ENCODE measurements at regions not wholly inside any gene's neighbourhood (a gene's known extent, or its start where the extent isn't known, plus 50 kb on each side); places are given as distances from the start of the nearest gene placed in this dataset.

GRCh38 chr12:34599530-34600513 is 577.5 kb downstream of the ALG10 start:
- intact Hi-C loops (cut with micrococcal nuclease; ENCODE audit: unreplicated experiment) = no loop called here
- Histone ChIP-seq H3K36me3 (ENCODE audit: insufficient read depth, low read length) (no peaks in the 10 kb centered on the region), H3K4me1 (ENCODE audit: insufficient read depth, low read length, poor library complexity, severe bottlenecking) (no peaks in the 10 kb centered on the region), H4K20me1 (ENCODE audit: insufficient read depth, low read length) (no peaks in the 10 kb centered on the region), H3K4me3 (ENCODE audit: low read depth, low read length, poor library complexity, severe bottlenecking) (no peak overlapping the region), H3K9me3 (ENCODE audit: low read length) (peaks cover 8% of the 10 kb centered on the region; the same call in 1 of the 2 replicates), H3K4me2 (ENCODE audit: low read length) (no peak overlapping the region), H3K27ac (ENCODE audit: low read depth, low read length, poor library complexity, severe bottlenecking) (no peak overlapping the region), H3K9me2 (ENCODE audit: insufficient read depth, low read length) (no peaks in the 10 kb centered on the region), H2AFZ (ENCODE audit: low read length) (no peak overlapping the region), H3K79me2 (ENCODE audit: insufficient read depth, low read depth, low read length) (no peaks in the 10 kb centered on the region)
- CTCF ChIA-PET (ENCODE audit: unreplicated experiment) = no interaction called here
- TF ChIP-seq CTCF (conservative IDR thresholded peaks at IDR 0.05; ENCODE audit: low read length) (no peak), EZH2phosphoT487 (IDR thresholded peaks at IDR 0.05; ENCODE audit: borderline replicate concordance, low read depth, low read length) (no peak)
- POLR2A ChIA-PET = interaction anchor here (0.6 kb wide), 1 partner anchor 361 kb away, joined by 4 read pairs; no protein-coding TSS in a partner anchor
- no TSS peak for BruUV-seq (replicated peaks)
- no peak for DNase-seq (ENCODE audit: low spot score)

GRCh38 chr12:34600592-34601462 is 578.5 kb downstream of the ALG10 start:
- H3K4me2 ChIP-seq (ENCODE audit: low read length) = no peak overlapping the region
- CTCF ChIA-PET (ENCODE audit: unreplicated experiment) = no interaction called here
- DNase-seq (ENCODE audit: low spot score) = no peak

More at GRCh38 chr12:34600592-34601462, 578.5 kb downstream of the ALG10 start:
- no TSS peak for BruUV-seq (replicated peaks)
- H3K79me2 ChIP-seq (ENCODE audit: insufficient read depth, low read depth, low read length) = no peaks in the 10 kb centered on the region
- H3K36me3 ChIP-seq (ENCODE audit: insufficient read depth, low read length) = no peaks in the 10 kb centered on the region
- POLR2A ChIA-PET = interaction anchor here (0.6 kb wide), 1 partner anchor 362 kb away, joined by 4 read pairs; no protein-coding TSS in a partner anchor
- H3K4me1 ChIP-seq (ENCODE audit: insufficient read depth, low read length, poor library complexity, severe bottlenecking) = no peaks in the 10 kb centered on the region
- no peaks in the 10 kb centered on the region for H4K20me1 ChIP-seq (ENCODE audit: insufficient read depth, low read length)
- intact Hi-C loops (cut with micrococcal nuclease; ENCODE audit: unreplicated experiment) = no loop called here
- H3K9me2 ChIP-seq (ENCODE audit: insufficient read depth, low read length) = no peaks in the 10 kb centered on the region
- TF ChIP-seq EZH2phosphoT487 (IDR thresholded peaks at IDR 0.05; ENCODE audit: borderline replicate concordance, low read depth, low read length) (no peak), CTCF (conservative IDR thresholded peaks at IDR 0.05; ENCODE audit: low read length) (no peak)
- H3K4me3 ChIP-seq (ENCODE audit: low read depth, low read length, poor library complexity, severe bottlenecking) = no peak overlapping the region
- no peaks in the 10 kb centered on the region for H3K9me3 ChIP-seq (ENCODE audit: low read length)
- no peak overlapping the region for H2AFZ ChIP-seq (ENCODE audit: low read length)
- no peak overlapping the region for H3K27ac ChIP-seq (ENCODE audit: low read depth, low read length, poor library complexity, severe bottlenecking)

All from OCI-LY7 (cell line).